Stimulated activated CD4-positive, alpha-beta T cell treated with anti-CD3 and anti-CD28 coated beads, Interleukin-2, amount 100 ng/mL, for 4 hours (primary cell): ENCODE measurements at regions not wholly inside any gene's neighbourhood (a gene's known extent, or its start where the extent isn't known, plus 50 kb on each side); places are given as distances from the start of the nearest gene placed in this dataset.

Experiments used
- DNase-seq: peaks from one replicate; pipeline ENCODE4 v3.0.0-alpha.2; 2020; ENCODE audit warnings: low read depth

GRCh38 chr2:12417786-12418185 lies 298.9 kb upstream of the TRIB2 start:
- no peak for DNase-seq

- DNase-seq, result no peak
Measured at GRCh38 chr2:12419803-12420202, 296.9 kb upstream of the TRIB2 start.

- no peak for DNase-seq
Measured at GRCh38 chr2:12421046-12421445, 295.7 kb upstream of the TRIB2 start.

GRCh38 chr2:12424219-12424618 lies 292.5 kb upstream of the TRIB2 start:
- no peak for DNase-seq

GRCh38 chr2:12424809-12425208 lies 291.9 kb upstream of the TRIB2 start:
- DNase-seq, result no peak

- no peak for DNase-seq
Measured at GRCh38 chr2:12428324-12428723, 288.4 kb upstream of the TRIB2 start.

- DNase-seq, result no peak
Measured at GRCh38 chr2:12428786-12429185, 287.9 kb upstream of the TRIB2 start.

GRCh38 chr2:12429779-12430406 lies 286.8 kb upstream of the TRIB2 start:
- DNase-seq, result no peak

GRCh38 chr2:12430407-12431133 lies 286.2 kb upstream of the TRIB2 start:
- DNase-seq, result peak; percentile 63

GRCh38 chr2:12432985-12433625 lies 283.6 kb upstream of the TRIB2 start:
- no peak for DNase-seq

- no peak for DNase-seq
Measured at GRCh38 chr2:12433626-12433990, 283.1 kb upstream of the TRIB2 start.

- no peak for DNase-seq
Measured at GRCh38 chr2:12434630-12435098, 282.1 kb upstream of the TRIB2 start.

GRCh38 chr2:12435430-12436222 lies 281.1 kb upstream of the TRIB2 start:
- no peak for DNase-seq

- DNase-seq, result no peak
Measured at GRCh38 chr2:12436483-12436882, 280.3 kb upstream of the TRIB2 start.

GRCh38 chr2:12436935-12437561 lies 279.7 kb upstream of the TRIB2 start:
- no peak for DNase-seq

GRCh38 chr2:12440731-12441130 lies 276.0 kb upstream of the TRIB2 start:
- no peak for DNase-seq

- no peak for DNase-seq
Measured at GRCh38 chr2:12441750-12442475, 274.8 kb upstream of the TRIB2 start.

- DNase-seq, result no peak
Measured at GRCh38 chr2:12442476-12442847, 274.3 kb upstream of the TRIB2 start.

- no peak for DNase-seq
Measured at GRCh38 chr2:12448846-12449505, 267.8 kb upstream of the TRIB2 start.

- DNase-seq, result no peak
Measured at GRCh38 chr2:12451726-12452125, 265.0 kb upstream of the TRIB2 start.

- DNase-seq, result no peak
Measured at GRCh38 chr2:12452185-12452584, 264.6 kb upstream of the TRIB2 start.
